HG02884 (cell line): ENCODE measurements at regions not wholly inside any gene's neighbourhood (a gene's known extent, or its start where the extent isn't known, plus 50 kb on each side); places are given as distances from the start of the nearest gene placed in this dataset.
"Not testable (repeated sequence)": the region's sequence is repeated elsewhere in the genome, so short reads cannot be mapped to it uniquely, and the experiment has no call there.

Source experiments
- ATAC-seq: cut with Tn5 transposase; IDR thresholded peaks from one replicate; pipeline ENCODE4 v1.9.1; 2021; ENCODE audit warnings: mild to moderate bottlenecking, moderate library complexity; ENCODE audit not compliant: unreplicated experiment

- ATAC-seq = no peak
Measured at GRCh38 chr1:197850918-197851317, 51.5 kb upstream of the C1orf53 start.

- ATAC-seq = no peak
Measured at GRCh38 chr1:197850042-197850441, 52.4 kb upstream of the C1orf53 start.

GRCh38 chr1:197848350-197848749 is 54.1 kb upstream of the C1orf53 start:
- no peak for ATAC-seq

GRCh38 chr1:197845886-197846285 is 56.5 kb upstream of the C1orf53 start:
- ATAC-seq = no peak

GRCh38 chr1:197844651-197845050 is 57.8 kb upstream of the C1orf53 start:
- ATAC-seq = no peak

GRCh38 chr1:197843401-197843800 is 59.0 kb upstream of the C1orf53 start:
- ATAC-seq = no peak

GRCh38 chr1:197842646-197843045 is 59.8 kb upstream of the C1orf53 start:
- ATAC-seq = no peak

GRCh38 chr1:197841883-197842553 is 60.4 kb upstream of the C1orf53 start:
- no peak for ATAC-seq

GRCh38 chr1:197841158-197841557 is 61.3 kb upstream of the C1orf53 start:
- ATAC-seq = no peak

- not testable (repeated sequence) for ATAC-seq
Measured at GRCh38 chr1:197839786-197840185, 62.6 kb upstream of the C1orf53 start.

- ATAC-seq = peak; percentile 91
Measured at GRCh38 chr1:197838836-197839235, 63.6 kb upstream of the DENND1B start.

- no peak for ATAC-seq
Measured at GRCh38 chr1:197837911-197838310, 62.6 kb upstream of the DENND1B start.

- ATAC-seq = not testable (repeated sequence)
Measured at GRCh38 chr1:197836356-197836755, 61.1 kb upstream of the DENND1B start.

- not testable (repeated sequence) for ATAC-seq
Measured at GRCh38 chr1:197829011-197829410, 53.7 kb upstream of the DENND1B start.

- ATAC-seq = no peak
Measured at GRCh38 chr1:197825541-197825940, 50.3 kb upstream of the DENND1B start.
